Esophagus muscularis mucosa (tissue), 4 donors: ENCODE measurements at regions not wholly inside any gene's neighbourhood (a gene's known extent, or its start where the extent isn't known, plus 50 kb on each side); places are given as distances from the start of the nearest gene placed in this dataset.

ENCODE experiments used
- DNase-seq: peaks from one replicate; pipeline ENCODE4 v3.0.0-alpha.2; 2017; ENCODE audit errors: extremely low spot score
- H3K27ac ChIP-seq, 4 donors: fragments of 200-600 bp; sonication (generic); replicated peaks in 1 of 4; 1 replicate in 3 of 4; 2 replicates in 1 of 4; pipeline ENCODE4 v1.5.1; 2016 to 2019; ENCODE audit warnings: mild to moderate bottlenecking in 1 of 4
- H3K27me3 ChIP-seq, 4 donors: fragments of 200-600 bp; sonication (generic); one replicate each; pipeline versions ENCODE4 v1.5.1 to v1.6.0; 2016 to 2019
- H3K36me3 ChIP-seq, 4 donors: fragments of 200-600 bp; sonication (generic); one replicate each; pipeline ENCODE4 v1.5.1; 2016 to 2019
- H3K4me1 ChIP-seq, 4 donors: fragments of 200-600 bp; sonication (generic); one replicate each; pipeline ENCODE4 v1.5.1; 2016 to 2019
- H3K4me3 ChIP-seq, 4 donors: fragments of 200-600 bp; sonication (generic); 1 replicate in 2 of 4; 2 replicates in 2 of 4; pipeline ENCODE4 v1.5.1; 2016 to 2019; ENCODE audit warnings: mild to moderate bottlenecking in 4 of 4, moderate library complexity in 1 of 4
- H3K9me3 ChIP-seq, 4 donors: fragments of 200-600 bp; sonication (generic); 1 replicate in 3 of 4; 2 replicates in 1 of 4; pipeline ENCODE4 v1.5.1; 2016 to 2019
- EP300 ChIP-seq: sonication (generic); formaldehyde crosslinking; IDR thresholded peaks from one replicate; pipeline ENCODE4 v1.6.1; 2017; ENCODE audit warnings: antibody characterized with exemption
- POLR2A ChIP-seq: fragments of 450-650 bp; IDR thresholded peaks from one replicate; pipeline ENCODE4 v1.6.1; 2017; ENCODE audit warnings: antibody characterized with exemption, moderate library complexity, mild to moderate bottlenecking, low read depth
- POLR2AphosphoS5 ChIP-seq, 2 donors: sonication (generic); formaldehyde crosslinking; IDR thresholded peaks; one replicate each; pipeline ENCODE4 v1.6.1; 2017; ENCODE audit warnings: antibody characterized with exemption in 2 of 2
- WGBS: methylation state at CpG from one replicate; pipeline ENCODE4 v1.1.5; 2018; 5-methylcytosine and 5-hydroxymethylcytosine counted together
- intact Hi-C: fragments of 100-400 bp; cut with DNase I; formaldehyde crosslinking; loops from one replicate; pipeline ENCODE4 v1.15.1; 2023
- TF ChIP-seq, protein P1 (sequence below), 3 experiments: fragments of 200-600 bp in 2 of 3; fragments of 450-650 bp in 1 of 3; sonication (generic) in 2 of 3; IDR thresholded peaks; one replicate each; pipeline ENCODE4 v1.5.1; 2017 to 2019; ENCODE audit warnings: antibody characterized with exemption in 3 of 3, mild to moderate bottlenecking in 2 of 3, moderate library complexity in 1 of 3

DNA sequence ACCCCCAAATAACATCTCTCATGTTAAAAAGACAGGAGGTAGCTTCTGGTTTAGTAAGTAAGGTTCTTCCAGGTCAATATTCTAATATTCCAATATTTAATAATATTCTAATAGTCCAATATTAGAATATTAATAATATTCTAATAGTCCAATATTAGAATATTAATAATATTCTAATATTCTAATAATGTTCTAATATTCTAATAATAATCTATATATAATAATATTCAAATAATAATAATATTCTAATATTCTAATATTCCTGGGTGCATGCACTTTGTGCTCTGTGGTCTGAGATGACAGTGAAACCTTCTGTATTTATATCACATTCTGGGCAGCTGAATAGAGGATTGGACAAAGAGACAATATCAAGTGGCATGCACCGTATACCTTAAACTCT, 96.1 kb downstream of the PCDH10 start:
- DNase-seq = no peak
- Histone ChIP-seq H3K4me3 (no peak overlapping the region), H3K27me3 (no peaks in the 10 kb centered on the region), H3K4me1 (no peaks in the 10 kb centered on the region), H3K36me3 (no peaks in the 10 kb centered on the region), H3K9me3 (no peaks in the 10 kb centered on the region), H3K27ac (no peak overlapping the region)
- intact Hi-C loops = no loop called here
- WGBS = 89% methylated on average over 1 of the region's 1 CpG
- TF ChIP-seq, protein P1, sequence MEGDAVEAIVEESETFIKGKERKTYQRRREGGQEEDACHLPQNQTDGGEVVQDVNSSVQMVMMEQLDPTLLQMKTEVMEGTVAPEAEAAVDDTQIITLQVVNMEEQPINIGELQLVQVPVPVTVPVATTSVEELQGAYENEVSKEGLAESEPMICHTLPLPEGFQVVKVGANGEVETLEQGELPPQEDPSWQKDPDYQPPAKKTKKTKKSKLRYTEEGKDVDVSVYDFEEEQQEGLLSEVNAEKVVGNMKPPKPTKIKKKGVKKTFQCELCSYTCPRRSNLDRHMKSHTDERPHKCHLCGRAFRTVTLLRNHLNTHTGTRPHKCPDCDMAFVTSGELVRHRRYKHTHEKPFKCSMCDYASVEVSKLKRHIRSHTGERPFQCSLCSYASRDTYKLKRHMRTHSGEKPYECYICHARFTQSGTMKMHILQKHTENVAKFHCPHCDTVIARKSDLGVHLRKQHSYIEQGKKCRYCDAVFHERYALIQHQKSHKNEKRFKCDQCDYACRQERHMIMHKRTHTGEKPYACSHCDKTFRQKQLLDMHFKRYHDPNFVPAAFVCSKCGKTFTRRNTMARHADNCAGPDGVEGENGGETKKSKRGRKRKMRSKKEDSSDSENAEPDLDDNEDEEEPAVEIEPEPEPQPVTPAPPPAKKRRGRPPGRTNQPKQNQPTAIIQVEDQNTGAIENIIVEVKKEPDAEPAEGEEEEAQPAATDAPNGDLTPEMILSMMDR (IDR thresholded peaks at IDR 0.05) = no peak
- TF ChIP-seq EP300 = no peak
- TF ChIP-seq POLR2A = no peak
- TF ChIP-seq POLR2AphosphoS5 (IDR thresholded peaks at IDR 0.05) = no peak
